Stimulated activated effector memory CD8-positive, alpha-beta T cell treated with anti-CD3 and anti-CD28 coated beads, Interleukin-12 subunit alpha, Interleukin-12 subunit beta, amount 100 ng/mL, for 72 hours (primary cell): ENCODE measurements at regions not wholly inside any gene's neighbourhood (a gene's known extent, or its start where the extent isn't known, plus 50 kb on each side); places are given as distances from the start of the nearest gene placed in this dataset.
A peak's percentile ranks its signal among the peaks of the same experiment; 100 is the strongest.

Experiments used
- ATAC-seq: fragments of 150-1000 bp; cut with Tn5 transposase; 2 replicates; pipeline ENCODE4 v1.10.0; 2021
- DNase-seq, 2 donors: peaks; one replicate each; pipeline ENCODE4 v3.0.0; 2021 to 2022; ENCODE audit warnings: low spot score in 2 of 2
- H3K27ac Mint-ChIP-seq: one replicate; pipeline ENCODE4 v1.8.0; 2022; ENCODE audit warnings: mild to moderate bottlenecking, mixed read lengths
- H3K36me3 Mint-ChIP-seq: one replicate; pipeline ENCODE4 v1.8.0; 2022; ENCODE audit warnings: mild to moderate bottlenecking, mixed read lengths
- H3K4me1 Mint-ChIP-seq: one replicate; pipeline ENCODE4 v1.8.0; 2022; ENCODE audit warnings: mixed read lengths
- H3K4me3 Mint-ChIP-seq: one replicate; pipeline ENCODE4 v1.8.0; 2022; ENCODE audit warnings: mild to moderate bottlenecking, mixed read lengths
- H3K9me3 Mint-ChIP-seq: one replicate; pipeline ENCODE4 v1.8.0; 2022; ENCODE audit warnings: mixed read lengths

- no peak overlapping the region for H3K4me3 Mint-ChIP-seq
- peaks cover 2% of the 10 kb centered on the region for H3K9me3 Mint-ChIP-seq
- no peak overlapping the region for H3K27ac Mint-ChIP-seq
- no peaks in the 10 kb centered on the region for H3K36me3 Mint-ChIP-seq
- DNase-seq (no peak), ATAC-seq (no peak)
- H3K4me1 Mint-ChIP-seq: no peaks in the 10 kb centered on the region
Measured at GRCh38 chr4:11179796-11180195, 248.9 kb downstream of the HS3ST1 start.

GRCh38 chr4:11178433-11178832 is 250.3 kb downstream of the HS3ST1 start:
- Mint-ChIP-seq H3K4me3 (no peak overlapping the region), H3K4me1 (no peaks in the 10 kb centered on the region), H3K36me3 (no peaks in the 10 kb centered on the region), H3K9me3 (peaks cover 2% of the 10 kb centered on the region), H3K27ac (no peak overlapping the region)
- DNase-seq (no peak), ATAC-seq (no peak)

- Mint-ChIP-seq H3K9me3 (peaks cover 2% of the 10 kb centered on the region), H3K4me1 (no peaks in the 10 kb centered on the region), H3K36me3 (no peaks in the 10 kb centered on the region), H3K27ac (no peak overlapping the region), H3K4me3 (no peak overlapping the region)
- no peak for ATAC-seq
- DNase-seq: no peak
Measured at GRCh38 chr4:11175374-11175773, 253.3 kb downstream of the HS3ST1 start.

- no peaks in the 10 kb centered on the region for H3K36me3 Mint-ChIP-seq
- no peak overlapping the region for H3K27ac Mint-ChIP-seq
- H3K4me3 Mint-ChIP-seq: no peak overlapping the region
- no peaks in the 10 kb centered on the region for H3K4me1 Mint-ChIP-seq
- H3K9me3 Mint-ChIP-seq: no peaks in the 10 kb centered on the region
- ATAC-seq (no peak), DNase-seq (no peak)
Measured at GRCh38 chr4:11166606-11167005, 262.1 kb downstream of the HS3ST1 start.

GRCh38 chr4:11166034-11166433 is 262.7 kb downstream of the HS3ST1 start:
- Mint-ChIP-seq H3K4me3 (no peak overlapping the region), H3K27ac (no peak overlapping the region), H3K9me3 (no peaks in the 10 kb centered on the region), H3K36me3 (no peaks in the 10 kb centered on the region), H3K4me1 (no peaks in the 10 kb centered on the region)
- no peak for ATAC-seq
- DNase-seq: no peak

- Mint-ChIP-seq H3K36me3 (no peaks in the 10 kb centered on the region), H3K4me1 (no peaks in the 10 kb centered on the region), H3K27ac (no peak overlapping the region), H3K4me3 (no peak overlapping the region), H3K9me3 (no peaks in the 10 kb centered on the region)
- no peak for ATAC-seq
- no peak for DNase-seq
Measured at GRCh38 chr4:11165052-11165451, 263.6 kb downstream of the HS3ST1 start.

GRCh38 chr4:11160288-11160687 is 268.4 kb downstream of the HS3ST1 start:
- H3K4me3 Mint-ChIP-seq: no peak overlapping the region
- H3K36me3 Mint-ChIP-seq: no peaks in the 10 kb centered on the region
- peaks cover 6% of the 10 kb centered on the region for H3K4me1 Mint-ChIP-seq
- ATAC-seq (no peak), DNase-seq (no peak)
- H3K9me3 Mint-ChIP-seq: no peaks in the 10 kb centered on the region
- no peak overlapping the region for H3K27ac Mint-ChIP-seq

- H3K4me3 Mint-ChIP-seq: no peak overlapping the region
- no peaks in the 10 kb centered on the region for H3K9me3 Mint-ChIP-seq
- DNase-seq (no peak), ATAC-seq (no peak)
- no peaks in the 10 kb centered on the region for H3K36me3 Mint-ChIP-seq
- peaks cover 6% of the 10 kb centered on the region for H3K4me1 Mint-ChIP-seq
- no peak overlapping the region for H3K27ac Mint-ChIP-seq
Measured at GRCh38 chr4:11158971-11159370, 269.7 kb downstream of the HS3ST1 start.

GRCh38 chr4:11155208-11155867 is 273.4 kb downstream of the HS3ST1 start:
- no peaks in the 10 kb centered on the region for H3K9me3 Mint-ChIP-seq
- H3K4me1 Mint-ChIP-seq: peaks cover 6% of the 10 kb centered on the region
- H3K4me3 Mint-ChIP-seq: no peak overlapping the region
- no peak overlapping the region for H3K27ac Mint-ChIP-seq
- H3K36me3 Mint-ChIP-seq: no peaks in the 10 kb centered on the region
- no peak for ATAC-seq
- DNase-seq: no peak

GRCh38 chr4:11153171-11153750 is 275.4 kb downstream of the HS3ST1 start:
- no peak overlapping the region for H3K4me3 Mint-ChIP-seq
- H3K27ac Mint-ChIP-seq: no peak overlapping the region
- H3K9me3 Mint-ChIP-seq: no peaks in the 10 kb centered on the region
- DNase-seq (no peak), ATAC-seq (no peak)
- no peaks in the 10 kb centered on the region for H3K36me3 Mint-ChIP-seq
- peaks cover 13% of the 10 kb centered on the region for H3K4me1 Mint-ChIP-seq

- no peak overlapping the region for H3K27ac Mint-ChIP-seq
- no peak overlapping the region for H3K4me3 Mint-ChIP-seq
- H3K4me1 Mint-ChIP-seq: peaks cover 13% of the 10 kb centered on the region
- ATAC-seq (no peak), DNase-seq (no peak)
- no peaks in the 10 kb centered on the region for H3K9me3 Mint-ChIP-seq
- no peaks in the 10 kb centered on the region for H3K36me3 Mint-ChIP-seq
Measured at GRCh38 chr4:11152684-11153083, 276.0 kb downstream of the HS3ST1 start.

GRCh38 chr4:11151500-11151899 is 277.2 kb downstream of the HS3ST1 start:
- Mint-ChIP-seq H3K27ac (no peak overlapping the region), H3K4me3 (no peak overlapping the region), H3K9me3 (no peaks in the 10 kb centered on the region), H3K36me3 (no peaks in the 10 kb centered on the region), H3K4me1 (peaks cover 13% of the 10 kb centered on the region)
- DNase-seq (no peak), ATAC-seq (no peak)

GRCh38 chr4:11149612-11150259 is 279.0 kb downstream of the HS3ST1 start:
- H3K4me1 Mint-ChIP-seq: peaks cover 7% of the 10 kb centered on the region
- no peaks in the 10 kb centered on the region for H3K9me3 Mint-ChIP-seq
- no peak for DNase-seq
- ATAC-seq: peak; percentile 84
- no peaks in the 10 kb centered on the region for H3K36me3 Mint-ChIP-seq
- no peak overlapping the region for H3K27ac Mint-ChIP-seq
- peak overlapping the region; percentile 59 for H3K4me3 Mint-ChIP-seq

- ATAC-seq (no peak), DNase-seq (no peak)
- no peak overlapping the region for H3K4me3 Mint-ChIP-seq
- H3K27ac Mint-ChIP-seq: no peak overlapping the region
- H3K36me3 Mint-ChIP-seq: no peaks in the 10 kb centered on the region
- no peaks in the 10 kb centered on the region for H3K4me1 Mint-ChIP-seq
- H3K9me3 Mint-ChIP-seq: peaks cover 7% of the 10 kb centered on the region
Measured at GRCh38 chr4:11139871-11140270, 288.8 kb downstream of the HS3ST1 start.

- no peak for DNase-seq
- Mint-ChIP-seq H3K4me3 (no peak overlapping the region), H3K36me3 (no peaks in the 10 kb centered on the region), H3K27ac (no peak overlapping the region), H3K9me3 (peaks cover 7% of the 10 kb centered on the region), H3K4me1 (peaks cover under 1% of the 10 kb centered on the region)
- no peak for ATAC-seq
Measured at GRCh38 chr4:11138964-11139363, 289.7 kb downstream of the HS3ST1 start.

- peaks cover 7% of the 10 kb centered on the region for H3K9me3 Mint-ChIP-seq
- ATAC-seq: no peak
- H3K36me3 Mint-ChIP-seq: no peaks in the 10 kb centered on the region
- H3K4me1 Mint-ChIP-seq: peaks cover 7% of the 10 kb centered on the region
- H3K27ac Mint-ChIP-seq: no peak overlapping the region
- DNase-seq: no peak
- no peak overlapping the region for H3K4me3 Mint-ChIP-seq
Measured at GRCh38 chr4:11134705-11135104, 294.0 kb downstream of the HS3ST1 start.
